Mammary epithelial cell (primary cell): ENCODE measurements at regions not wholly inside any gene's neighbourhood (a gene's known extent, or its start where the extent isn't known, plus 50 kb on each side); places are given as distances from the start of the nearest gene placed in this dataset.

ENCODE experiments used
- EZH2 ChIP-seq: IDR thresholded peaks from 2 replicates; pipeline ENCODE4 v1.6.1; 2012; ENCODE audit warnings: low read length, inconsistent platforms, borderline replicate concordance
- TF ChIP-seq, protein P1 (sequence below), 2 donors: IDR thresholded peaks in 1 of 2; conservative IDR thresholded peaks in 1 of 2; 2 replicates each; pipeline ENCODE4 v1.5.1; 2011 to 2012; ENCODE audit warnings: inconsistent platforms in 2 of 2, low read length in 2 of 2, mild to moderate bottlenecking in 2 of 2, control low read depth in 1 of 2, low read depth in 1 of 2; ENCODE audit not compliant: insufficient read depth in 1 of 2; ENCODE audit errors: extremely low read depth in 1 of 2

DNA sequence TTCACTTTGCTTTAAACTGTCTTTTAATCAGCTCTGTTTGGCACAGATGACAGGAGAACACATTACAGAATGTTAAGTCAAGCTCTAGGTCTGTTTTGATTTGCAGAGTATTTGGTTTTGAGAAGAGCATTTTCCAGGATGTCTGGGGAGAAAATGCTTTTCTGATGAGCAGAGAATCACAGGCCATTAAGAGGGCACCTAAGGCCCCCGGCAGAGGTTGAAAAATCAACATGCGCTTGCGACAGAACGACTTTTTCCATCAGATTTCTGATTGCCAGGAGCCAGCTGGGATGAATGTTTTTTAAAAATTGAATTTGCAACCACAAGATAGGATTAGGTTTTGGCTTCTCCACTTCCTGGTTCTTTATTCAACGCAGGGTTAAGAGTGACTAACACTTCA, 304.5 kb downstream of the JRKL start:
- TF ChIP-seq, protein P1, sequence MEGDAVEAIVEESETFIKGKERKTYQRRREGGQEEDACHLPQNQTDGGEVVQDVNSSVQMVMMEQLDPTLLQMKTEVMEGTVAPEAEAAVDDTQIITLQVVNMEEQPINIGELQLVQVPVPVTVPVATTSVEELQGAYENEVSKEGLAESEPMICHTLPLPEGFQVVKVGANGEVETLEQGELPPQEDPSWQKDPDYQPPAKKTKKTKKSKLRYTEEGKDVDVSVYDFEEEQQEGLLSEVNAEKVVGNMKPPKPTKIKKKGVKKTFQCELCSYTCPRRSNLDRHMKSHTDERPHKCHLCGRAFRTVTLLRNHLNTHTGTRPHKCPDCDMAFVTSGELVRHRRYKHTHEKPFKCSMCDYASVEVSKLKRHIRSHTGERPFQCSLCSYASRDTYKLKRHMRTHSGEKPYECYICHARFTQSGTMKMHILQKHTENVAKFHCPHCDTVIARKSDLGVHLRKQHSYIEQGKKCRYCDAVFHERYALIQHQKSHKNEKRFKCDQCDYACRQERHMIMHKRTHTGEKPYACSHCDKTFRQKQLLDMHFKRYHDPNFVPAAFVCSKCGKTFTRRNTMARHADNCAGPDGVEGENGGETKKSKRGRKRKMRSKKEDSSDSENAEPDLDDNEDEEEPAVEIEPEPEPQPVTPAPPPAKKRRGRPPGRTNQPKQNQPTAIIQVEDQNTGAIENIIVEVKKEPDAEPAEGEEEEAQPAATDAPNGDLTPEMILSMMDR (conservative IDR thresholded peaks at IDR 0.05 in 1 of 2, IDR thresholded peaks at IDR 0.05 in 1 of 2; ENCODE audit: extremely low read depth in 1 of 2, insufficient read depth in 1 of 2, low read depth in 1 of 2, low read length in 2 of 2): no peak
- no peak for TF ChIP-seq EZH2
